ENCODE measurements at regions not wholly inside any gene's neighbourhood (a gene's known extent, or its start where the extent isn't known, plus 50 kb on each side); places are given as distances from the start of the nearest gene placed in this dataset.

DNA sequence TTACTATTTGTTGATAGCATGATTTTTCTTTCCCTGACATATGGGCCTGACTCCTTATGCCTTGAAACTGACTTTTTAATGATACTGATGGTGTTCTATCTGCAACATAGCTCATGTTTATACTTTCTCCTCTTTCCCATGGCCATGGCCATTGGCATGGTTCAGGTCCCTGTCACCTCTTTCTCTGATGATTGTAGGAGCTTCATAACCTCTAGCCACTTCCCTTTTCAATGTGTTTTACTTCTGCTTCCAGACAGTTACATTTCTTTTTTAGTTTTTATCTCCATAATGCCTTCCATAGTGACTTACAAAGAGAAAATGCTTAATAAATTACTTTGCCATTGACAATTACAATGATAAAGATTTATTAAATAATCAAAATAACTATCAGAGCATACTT, 177.9 kb upstream of the SETBP1 start:
- TF ChIP-seq, protein P1, sequence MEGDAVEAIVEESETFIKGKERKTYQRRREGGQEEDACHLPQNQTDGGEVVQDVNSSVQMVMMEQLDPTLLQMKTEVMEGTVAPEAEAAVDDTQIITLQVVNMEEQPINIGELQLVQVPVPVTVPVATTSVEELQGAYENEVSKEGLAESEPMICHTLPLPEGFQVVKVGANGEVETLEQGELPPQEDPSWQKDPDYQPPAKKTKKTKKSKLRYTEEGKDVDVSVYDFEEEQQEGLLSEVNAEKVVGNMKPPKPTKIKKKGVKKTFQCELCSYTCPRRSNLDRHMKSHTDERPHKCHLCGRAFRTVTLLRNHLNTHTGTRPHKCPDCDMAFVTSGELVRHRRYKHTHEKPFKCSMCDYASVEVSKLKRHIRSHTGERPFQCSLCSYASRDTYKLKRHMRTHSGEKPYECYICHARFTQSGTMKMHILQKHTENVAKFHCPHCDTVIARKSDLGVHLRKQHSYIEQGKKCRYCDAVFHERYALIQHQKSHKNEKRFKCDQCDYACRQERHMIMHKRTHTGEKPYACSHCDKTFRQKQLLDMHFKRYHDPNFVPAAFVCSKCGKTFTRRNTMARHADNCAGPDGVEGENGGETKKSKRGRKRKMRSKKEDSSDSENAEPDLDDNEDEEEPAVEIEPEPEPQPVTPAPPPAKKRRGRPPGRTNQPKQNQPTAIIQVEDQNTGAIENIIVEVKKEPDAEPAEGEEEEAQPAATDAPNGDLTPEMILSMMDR (conservative IDR thresholded peaks at IDR 0.05 in 1 of 2, IDR thresholded peaks at IDR 0.05 in 1 of 2; ENCODE audit: low read depth in 1 of 2, low read length in 2 of 2), result no peak
- TF ChIP-seq EZH2 (IDR thresholded peaks at IDR 0.05; ENCODE audit: low read length, missing control alignments), result no peak
